HG03378 (cell line): ENCODE measurements at regions not wholly inside any gene's neighbourhood (a gene's known extent, or its start where the extent isn't known, plus 50 kb on each side); places are given as distances from the start of the nearest gene placed in this dataset.
A peak's percentile ranks its signal among the peaks of the same experiment; 100 is the strongest.
"Not testable (repeated sequence)": the region's sequence is repeated elsewhere in the genome, so short reads cannot be mapped to it uniquely, and the experiment has no call there.

ENCODE experiments used
- ATAC-seq: cut with Tn5 transposase; IDR thresholded peaks from one replicate; pipeline ENCODE4 v1.9.1; 2021; ENCODE audit warnings: mild to moderate bottlenecking, moderate library complexity; ENCODE audit not compliant: unreplicated experiment

DNA sequence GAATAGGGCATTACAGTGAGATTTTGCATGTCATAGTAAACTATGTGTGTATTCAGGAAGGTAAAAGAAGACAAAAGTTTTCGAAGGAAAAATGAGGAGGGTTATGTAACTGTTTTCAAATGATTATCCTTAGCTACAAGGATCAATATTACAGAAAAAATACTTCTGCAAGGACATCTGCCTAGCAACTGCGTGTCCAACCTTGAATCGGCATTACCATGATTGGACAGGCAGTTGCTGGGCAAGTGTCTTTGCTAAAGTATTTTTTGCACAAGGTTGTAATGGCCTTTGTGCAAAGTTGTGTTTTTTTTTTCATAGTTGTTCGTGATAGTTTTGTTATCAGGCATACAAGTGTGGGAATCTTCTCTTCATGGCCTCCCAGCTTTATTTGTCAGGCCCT lies 136.8 kb downstream of the FASLG start:
- ATAC-seq, result no peak

- ATAC-seq, result not testable (repeated sequence)
These were observed 140.9 kb downstream of the FASLG start for GRCh38 chr1:172799804-172800203.

DNA sequence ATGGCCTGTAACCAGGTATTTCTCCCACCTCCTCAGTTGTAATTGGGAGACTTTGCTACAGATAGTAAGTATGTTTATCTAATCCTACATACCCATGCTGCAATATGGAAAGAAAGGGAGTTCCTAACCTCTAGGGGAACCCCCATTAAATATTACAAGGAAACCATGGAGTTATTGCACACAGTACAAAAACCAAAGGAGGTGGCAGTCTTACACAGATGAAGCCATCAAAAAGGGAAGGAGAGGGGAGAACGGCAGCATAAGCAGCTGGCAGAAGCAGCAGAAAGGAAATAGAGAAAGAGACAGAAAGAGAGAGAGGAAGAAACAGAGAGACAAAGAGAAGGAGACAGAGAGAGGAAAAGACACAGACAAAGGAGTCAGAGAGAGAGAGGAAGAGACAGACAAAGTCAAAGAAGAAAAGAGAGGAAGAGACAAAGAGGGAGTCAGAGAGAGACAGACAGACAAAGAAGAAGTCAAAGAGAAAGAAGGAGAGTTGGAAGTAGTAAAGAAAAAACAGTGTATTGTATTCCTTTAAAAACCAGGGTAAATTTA lies 142.9 kb downstream of the FASLG start:
- ATAC-seq, result no peak

DNA sequence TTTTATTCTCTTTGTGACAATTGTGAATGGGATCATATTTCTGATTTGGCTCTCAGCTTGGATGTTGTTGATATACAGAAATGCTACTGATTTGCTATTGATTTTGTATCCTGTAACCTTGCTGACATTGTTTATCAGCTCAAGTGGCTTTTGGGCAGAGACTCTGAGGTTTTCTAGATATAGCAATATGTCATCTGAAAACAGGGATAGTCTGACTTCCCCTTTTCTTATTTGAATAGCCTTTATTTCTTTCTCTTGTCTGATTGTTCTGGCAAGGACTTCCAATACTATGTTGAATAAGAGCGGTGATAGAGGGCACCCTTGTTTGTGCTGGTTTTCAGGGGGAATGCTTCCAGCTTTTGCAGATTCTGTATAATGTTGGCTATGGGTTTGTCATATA lies 150.8 kb downstream of the FASLG start:
- ATAC-seq, result no peak

DNA sequence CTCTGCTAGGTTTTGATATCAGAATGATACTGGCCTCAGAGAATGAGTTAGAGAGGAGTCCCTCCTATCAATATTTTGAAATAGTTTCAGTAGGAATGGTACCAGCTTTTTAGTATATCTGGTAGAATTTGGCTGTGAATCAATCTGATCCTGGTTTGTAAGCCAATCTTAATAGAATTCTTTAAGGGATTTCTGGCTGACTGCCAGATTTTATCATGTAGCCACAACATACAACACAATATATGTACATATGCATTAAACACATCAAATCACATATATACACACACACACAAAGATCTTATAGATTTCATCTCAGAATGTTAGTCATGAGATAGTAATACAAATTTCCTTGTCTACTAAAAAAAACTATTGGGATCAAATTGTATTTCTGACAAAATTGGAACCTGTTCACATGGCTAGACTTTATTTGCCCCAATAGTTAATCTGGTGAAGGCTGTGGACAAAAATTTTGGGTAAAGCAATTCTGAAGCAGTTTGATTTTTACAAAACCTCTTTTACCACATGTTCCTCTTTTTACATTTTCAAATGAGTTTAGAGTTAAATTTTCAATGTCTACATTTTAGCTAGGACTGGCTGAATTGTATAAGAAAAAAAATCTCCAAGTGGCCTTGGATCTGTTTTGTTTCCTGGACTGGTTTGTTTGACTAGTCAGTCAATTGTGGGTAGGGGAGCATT lies 151.7 kb downstream of the FASLG start:
- no peak for ATAC-seq

DNA sequence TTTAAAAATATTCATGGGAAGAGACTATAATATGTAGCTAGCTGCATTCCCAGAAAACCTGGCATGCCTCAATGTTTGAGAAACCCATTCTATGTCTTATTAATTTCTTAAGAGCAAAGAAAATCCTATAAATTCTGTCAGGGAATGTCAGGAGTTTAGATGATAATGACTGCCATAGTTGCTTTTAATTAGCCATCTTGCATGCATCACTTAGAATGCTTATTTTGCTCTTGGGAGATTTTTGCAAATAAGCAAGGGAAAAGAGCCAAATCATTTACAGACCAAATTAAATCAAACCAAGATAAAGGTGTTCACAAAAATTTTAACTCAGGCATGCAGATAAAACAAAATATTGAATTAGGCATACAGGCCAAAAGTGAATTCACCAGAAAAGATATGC lies 152.8 kb downstream of the FASLG start:
- no peak for ATAC-seq

- ATAC-seq, result no peak
These were observed 153.2 kb downstream of the FASLG start for GRCh38 chr1:172812118-172812517.

GRCh38 chr1:172813330-172813729 lies 154.4 kb downstream of the FASLG start:
- ATAC-seq, result no peak

DNA sequence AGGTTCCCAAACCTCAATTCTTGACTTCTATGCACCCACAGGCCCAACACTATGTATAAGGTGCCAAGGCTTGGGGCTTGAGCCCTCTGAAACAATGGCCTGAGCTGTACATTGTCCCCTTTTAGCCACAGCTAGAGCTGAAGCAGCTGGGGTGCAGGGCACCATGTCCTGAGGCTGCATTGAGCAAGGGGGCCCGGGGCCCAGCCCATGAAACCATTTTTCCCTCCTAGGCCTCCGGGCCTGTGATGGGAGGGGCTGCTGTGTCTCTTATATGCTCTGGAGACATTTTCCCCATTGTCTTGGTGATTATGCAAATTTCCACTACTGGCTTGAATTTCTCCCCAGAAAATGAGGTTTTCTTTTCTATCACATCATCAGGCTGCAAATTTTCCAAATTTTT lies 155.5 kb downstream of the FASLG start:
- ATAC-seq, result no peak

GRCh38 chr1:172815740-172816139 lies 156.8 kb downstream of the FASLG start:
- no peak for ATAC-seq

DNA sequence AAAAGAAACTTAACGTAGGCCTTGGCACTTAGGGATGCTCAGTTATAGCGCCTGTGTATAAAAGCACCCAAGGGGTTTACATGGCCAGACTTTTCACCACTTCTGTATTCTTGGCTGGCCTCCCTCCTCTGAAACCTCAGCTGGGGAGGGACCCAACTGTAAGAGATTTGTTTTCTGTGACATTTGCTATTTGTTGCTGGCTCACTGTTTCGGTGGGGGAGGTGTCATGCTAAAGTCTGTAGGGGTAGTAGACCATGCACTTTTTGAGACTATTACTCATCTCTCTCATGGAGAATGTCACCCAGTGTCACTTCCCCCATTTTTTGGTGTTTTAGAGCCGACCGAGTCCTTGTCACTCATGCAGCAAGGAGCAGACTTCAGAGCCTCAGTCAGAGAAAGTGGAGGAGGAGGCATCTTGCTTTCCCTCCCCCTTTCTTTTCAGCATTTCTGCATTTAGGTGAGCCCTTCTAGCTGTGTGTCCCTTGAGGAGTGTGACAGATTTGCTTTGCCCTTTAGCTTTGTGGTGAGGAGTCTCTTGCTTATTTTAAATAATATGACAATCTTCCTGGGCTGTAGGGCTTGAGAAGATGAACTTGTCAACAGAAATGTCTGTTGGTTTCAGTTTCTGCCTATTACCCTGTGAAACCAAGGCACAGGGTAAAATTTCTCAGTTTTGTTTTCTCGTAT lies 160.1 kb downstream of the FASLG start:
- peak; percentile 93 for ATAC-seq

DNA sequence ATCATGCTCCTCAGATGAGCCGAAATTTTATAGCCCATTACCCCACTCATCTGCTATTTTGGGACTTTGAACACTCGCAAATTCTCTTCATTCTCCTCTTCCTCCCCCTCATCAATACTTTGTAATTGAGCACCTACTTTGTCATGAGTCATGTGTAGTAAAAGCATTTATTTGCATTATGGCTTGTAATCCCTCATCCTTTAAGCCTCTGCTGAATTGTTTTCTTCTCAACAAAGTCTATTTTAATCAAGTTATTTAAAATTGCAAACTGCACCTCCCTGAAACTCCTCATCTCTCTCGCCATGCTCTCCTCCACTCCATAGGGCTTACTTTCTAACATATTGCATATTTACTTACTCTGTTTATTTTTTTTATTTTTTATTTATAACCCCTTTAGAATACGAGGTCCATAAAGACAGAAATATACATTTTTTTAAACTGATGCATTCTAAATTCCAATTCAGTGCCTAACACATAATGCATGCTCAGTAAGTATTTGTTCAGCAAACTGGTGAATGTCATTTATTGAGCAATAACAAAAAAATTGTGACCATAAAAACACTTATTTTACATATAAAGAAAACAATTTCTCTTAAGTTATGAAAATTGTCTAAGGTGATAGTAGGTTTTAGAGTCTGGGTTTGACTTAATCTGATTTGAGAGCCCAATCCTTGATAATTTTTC lies 161.7 kb downstream of the FASLG start:
- ATAC-seq, result no peak

GRCh38 chr1:172821609-172822274 lies 162.8 kb downstream of the FASLG start:
- no peak for ATAC-seq

- no peak for ATAC-seq
These were observed 164.0 kb downstream of the FASLG start for GRCh38 chr1:172822886-172823285.

GRCh38 chr1:172823534-172823933 lies 164.6 kb downstream of the FASLG start:
- ATAC-seq, result no peak

DNA sequence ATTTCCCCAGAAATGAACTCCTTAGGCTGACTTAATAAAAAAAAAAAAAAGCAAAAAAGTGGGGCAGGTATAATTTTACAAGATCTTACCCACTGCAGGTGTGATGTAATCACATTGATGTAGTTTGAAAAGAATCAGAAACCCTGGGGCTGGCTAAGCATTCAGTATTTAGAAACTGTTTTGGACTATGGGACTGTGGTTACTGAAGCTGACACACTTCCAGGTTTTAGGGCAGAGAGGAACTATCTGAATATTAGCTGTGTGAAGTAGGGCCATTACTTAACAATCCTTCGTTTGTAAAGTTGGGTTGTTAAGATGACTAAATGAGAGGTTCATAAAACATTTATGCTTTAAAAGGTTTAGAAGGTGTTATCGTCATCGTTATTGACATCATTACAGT lies 165.3 kb downstream of the FASLG start:
- ATAC-seq, result no peak

DNA sequence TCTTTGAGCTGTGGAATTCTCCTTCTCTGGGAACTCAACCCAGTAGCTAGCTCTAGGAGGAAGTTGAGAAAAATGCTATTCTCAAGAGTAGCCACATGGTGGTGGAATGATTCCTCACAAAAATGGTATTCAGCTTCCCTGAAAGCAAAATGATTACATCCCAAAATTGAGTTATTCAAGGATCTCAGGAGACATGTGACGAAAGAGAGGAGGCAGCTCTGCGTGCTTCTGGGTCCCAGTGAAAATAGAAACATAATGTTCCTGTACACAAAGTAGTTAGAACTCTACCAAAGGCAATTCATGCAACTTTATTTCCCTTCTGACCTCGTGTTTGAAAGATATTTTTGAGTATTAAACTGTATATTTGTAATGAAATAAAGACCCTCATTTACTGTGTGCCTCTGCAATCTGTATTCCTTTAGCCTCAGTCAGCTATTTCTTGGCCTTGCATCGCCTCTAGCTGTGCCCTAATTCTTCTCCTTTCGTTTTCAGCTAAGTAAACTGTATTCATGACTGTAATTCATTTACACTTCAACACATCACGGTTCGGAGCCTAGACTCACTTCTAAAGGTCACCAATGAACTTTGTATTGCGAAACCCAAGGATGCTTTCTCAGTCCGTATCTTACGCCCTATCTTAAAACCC lies 167.3 kb downstream of the FASLG start:
- no peak for ATAC-seq

GRCh38 chr1:172827301-172827700 lies 168.4 kb downstream of the FASLG start:
- ATAC-seq, result no peak

GRCh38 chr1:172827841-172828240 lies 168.9 kb downstream of the FASLG start:
- no peak for ATAC-seq

GRCh38 chr1:172832006-172832725 lies 173.3 kb downstream of the FASLG start:
- ATAC-seq, result no peak
